Thymus (tissue), 11 donors: ENCODE measurements at regions not wholly inside any gene's neighbourhood (a gene's known extent, or its start where the extent isn't known, plus 50 kb on each side); places are given as distances from the start of the nearest gene placed in this dataset.

ENCODE experiments used
- DNase-seq, 9 donors: peaks; one replicate each; pipeline ENCODE4 v3.0.0-alpha.2; 2013; ENCODE audit warnings: low spot score in 9 of 9, low read depth in 6 of 9, missing footprints in 1 of 9
- H3K27ac ChIP-seq, 2 donors: one replicate each; pipeline ENCODE4 v1.5.1; 2013; ENCODE audit warnings: control low read depth in 1 of 2, low read depth in 1 of 2, low read length in 1 of 2, mild to moderate bottlenecking in 1 of 2, moderate library complexity in 1 of 2
- H3K27me3 ChIP-seq, 2 donors: one replicate each; pipeline ENCODE4 v1.5.1; 2013; ENCODE audit warnings: low read length in 1 of 2; ENCODE audit not compliant: control insufficient read depth in 2 of 2, insufficient read depth in 1 of 2
- H3K36me3 ChIP-seq, 2 donors: one replicate each; pipeline ENCODE4 v1.5.1; 2013; ENCODE audit warnings: low read length in 1 of 2, mild to moderate bottlenecking in 1 of 2, moderate library complexity in 1 of 2; ENCODE audit not compliant: control insufficient read depth in 2 of 2, insufficient read depth in 2 of 2
- H3K4me1 ChIP-seq, 2 donors: one replicate each; pipeline ENCODE4 v1.5.1; 2013; ENCODE audit warnings: low read length in 2 of 2; ENCODE audit not compliant: control insufficient read depth in 2 of 2, insufficient read depth in 2 of 2
- H3K4me3 ChIP-seq, 2 donors: one replicate each; pipeline ENCODE4 v1.5.1; 2013; ENCODE audit warnings: low read length in 2 of 2, control low read depth in 1 of 2, mild to moderate bottlenecking in 1 of 2
- H3K9me3 ChIP-seq, 2 donors: one replicate each; pipeline ENCODE4 v1.5.1; 2013; ENCODE audit warnings: low read length in 1 of 2, mild to moderate bottlenecking in 1 of 2; ENCODE audit not compliant: control insufficient read depth in 2 of 2, insufficient read depth in 1 of 2
- WGBS: extraction: QIAGEN DNeasy Blood & Tissue Kit; methylation state at CpG from one replicate; pipeline ENCODE4 v1.1.7; 2013; 5-methylcytosine and 5-hydroxymethylcytosine counted together
- donor health status: healthy.

DNA sequence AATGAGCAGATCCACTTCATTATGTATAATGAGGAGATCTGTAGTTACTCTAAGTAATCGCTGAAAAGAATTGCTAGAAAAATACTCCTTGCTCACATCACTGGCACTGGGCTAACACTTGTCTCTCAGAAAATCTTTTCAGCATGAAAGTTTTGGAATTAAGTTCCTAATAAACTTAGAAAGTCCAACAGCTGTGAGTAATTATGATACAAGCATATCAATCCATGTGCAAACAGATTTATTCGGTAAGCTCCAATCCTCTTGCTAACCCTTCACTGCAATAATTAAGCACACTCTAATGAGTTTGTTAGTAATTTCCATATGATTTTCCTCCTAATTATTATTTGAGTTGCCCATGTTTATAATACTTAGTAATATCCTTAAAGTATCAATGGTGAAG, 652.6 kb upstream of the WWC1 start:
- no peaks in the 10 kb centered on the region for H3K4me1 ChIP-seq
- no peaks in the 10 kb centered on the region for H3K36me3 ChIP-seq
- H3K27me3 ChIP-seq = no peaks in the 10 kb centered on the region
- 93% methylated on average over 2 of the region's 2 CpGs for WGBS
- no peak overlapping the region for H3K4me3 ChIP-seq
- no peak for DNase-seq
- no peak overlapping the region for H3K27ac ChIP-seq
- no peaks in the 10 kb centered on the region for H3K9me3 ChIP-seq

DNA sequence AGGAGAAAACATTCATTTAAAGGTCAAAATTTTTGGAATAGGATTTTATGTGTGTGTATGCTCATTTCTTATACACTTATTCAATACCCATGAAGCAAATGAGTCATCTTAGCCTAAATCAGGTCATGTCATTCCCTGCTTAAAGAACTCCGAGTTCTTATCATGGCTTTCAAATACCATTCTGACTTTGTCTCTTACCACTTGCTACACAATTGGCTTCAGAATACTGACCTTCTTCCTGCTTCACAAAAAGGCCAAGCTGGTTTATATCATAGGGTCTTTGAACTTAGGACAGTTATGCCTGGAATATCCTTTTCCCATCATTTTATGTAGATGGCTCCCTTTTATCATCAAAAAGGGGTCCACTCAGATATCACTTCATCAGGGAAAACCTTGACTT, 652.2 kb upstream of the WWC1 start:
- H3K27me3 ChIP-seq = no peaks in the 10 kb centered on the region
- H3K4me3 ChIP-seq = no peak overlapping the region
- no peaks in the 10 kb centered on the region for H3K9me3 ChIP-seq
- H3K4me1 ChIP-seq = no peaks in the 10 kb centered on the region
- WGBS = 51% methylated on average over 1 of the region's 1 CpG
- H3K27ac ChIP-seq = no peak overlapping the region
- no peak for DNase-seq
- H3K36me3 ChIP-seq = no peaks in the 10 kb centered on the region

DNA sequence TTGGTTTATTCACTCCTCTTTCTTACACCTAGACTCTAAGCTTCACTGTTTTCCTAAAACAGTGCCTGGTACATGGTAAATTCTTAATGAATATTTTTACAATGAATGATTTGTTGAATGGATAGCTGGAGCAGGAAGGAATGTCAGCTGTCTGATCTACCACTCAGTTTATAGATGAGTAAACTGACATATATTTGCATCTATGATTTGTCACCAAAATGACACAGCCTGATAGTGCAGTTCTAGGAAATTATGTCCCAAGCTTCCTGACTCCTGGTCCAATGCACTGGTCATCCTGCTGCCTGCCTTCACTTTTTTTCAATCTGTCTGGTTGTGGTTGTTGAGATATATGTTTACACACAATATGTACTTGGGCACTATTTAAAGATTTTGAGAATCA, 651.7 kb upstream of the WWC1 start:
- H3K4me1 ChIP-seq = no peaks in the 10 kb centered on the region
- H3K36me3 ChIP-seq = no peaks in the 10 kb centered on the region
- no peaks in the 10 kb centered on the region for H3K9me3 ChIP-seq
- no peak for DNase-seq
- H3K27ac ChIP-seq = no peak overlapping the region
- no peak overlapping the region for H3K4me3 ChIP-seq
- no peaks in the 10 kb centered on the region for H3K27me3 ChIP-seq

DNA sequence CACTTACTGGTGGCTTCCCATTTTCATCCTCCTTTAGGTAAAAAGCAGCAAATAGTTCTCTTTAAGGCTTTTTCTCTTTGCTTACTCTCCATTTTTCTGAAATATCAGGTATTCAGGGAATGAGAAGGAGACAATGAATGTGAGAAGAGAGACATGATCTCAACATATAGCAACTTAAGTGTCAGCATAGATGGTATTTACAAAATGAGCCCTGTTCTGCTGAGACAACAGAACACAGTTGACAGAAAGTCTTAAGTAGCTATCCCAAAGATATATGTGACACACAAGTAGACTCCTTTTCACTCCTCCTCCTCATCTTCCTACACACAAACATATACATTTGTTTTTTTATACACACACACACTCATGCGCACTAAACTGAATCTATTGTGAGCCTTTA, 649.3 kb upstream of the WWC1 start:
- Histone ChIP-seq H3K9me3 (no peaks in the 10 kb centered on the region), H3K36me3 (no peaks in the 10 kb centered on the region), H3K27me3 (no peaks in the 10 kb centered on the region), H3K27ac (no peak overlapping the region), H3K4me3 (no peak overlapping the region), H3K4me1 (no peaks in the 10 kb centered on the region)
- DNase-seq = no peak
- WGBS = 99% methylated on average over 1 of the region's 1 CpG

GRCh38 chr5:167642779-167643517, 648.5 kb upstream of the WWC1 start:
- Histone ChIP-seq H3K9me3 (no peaks in the 10 kb centered on the region), H3K4me1 (no peaks in the 10 kb centered on the region), H3K27me3 (no peaks in the 10 kb centered on the region), H3K4me3 (no peak overlapping the region), H3K27ac (no peak overlapping the region), H3K36me3 (no peaks in the 10 kb centered on the region)
- DNase-seq = no peak
- WGBS = 74% methylated on average over 9 of the region's 9 CpGs

GRCh38 chr5:167643631-167644280, 647.7 kb upstream of the WWC1 start:
- 85% methylated on average over 3 of the region's 3 CpGs for WGBS

GRCh38 chr5:167644619-167645018, 646.8 kb upstream of the WWC1 start:
- Histone ChIP-seq H3K36me3 (no peaks in the 10 kb centered on the region), H3K27me3 (no peaks in the 10 kb centered on the region), H3K4me3 (no peak overlapping the region), H3K9me3 (no peaks in the 10 kb centered on the region), H3K4me1 (no peaks in the 10 kb centered on the region), H3K27ac (no peak overlapping the region)
- DNase-seq = no peak
- 93% methylated on average over 2 of the region's 2 CpGs for WGBS

More at GRCh38 chr5:167643631-167644280, 647.7 kb upstream of the WWC1 start:
- H3K27ac ChIP-seq = no peak overlapping the region
- H3K4me3 ChIP-seq = no peak overlapping the region
- no peaks in the 10 kb centered on the region for H3K4me1 ChIP-seq
- no peaks in the 10 kb centered on the region for H3K27me3 ChIP-seq
- H3K36me3 ChIP-seq = no peaks in the 10 kb centered on the region
- no peaks in the 10 kb centered on the region for H3K9me3 ChIP-seq
- no peak for DNase-seq

- Histone ChIP-seq H3K4me3 (no peak overlapping the region), H3K9me3 (no peaks in the 10 kb centered on the region), H3K27me3 (no peaks in the 10 kb centered on the region), H3K36me3 (no peaks in the 10 kb centered on the region), H3K4me1 (no peaks in the 10 kb centered on the region), H3K27ac (no peak overlapping the region)
- WGBS = 93% methylated on average over 1 of the region's 1 CpG
- no peak for DNase-seq
Measured at GRCh38 chr5:167649471-167649870, 642.0 kb upstream of the WWC1 start.

DNA sequence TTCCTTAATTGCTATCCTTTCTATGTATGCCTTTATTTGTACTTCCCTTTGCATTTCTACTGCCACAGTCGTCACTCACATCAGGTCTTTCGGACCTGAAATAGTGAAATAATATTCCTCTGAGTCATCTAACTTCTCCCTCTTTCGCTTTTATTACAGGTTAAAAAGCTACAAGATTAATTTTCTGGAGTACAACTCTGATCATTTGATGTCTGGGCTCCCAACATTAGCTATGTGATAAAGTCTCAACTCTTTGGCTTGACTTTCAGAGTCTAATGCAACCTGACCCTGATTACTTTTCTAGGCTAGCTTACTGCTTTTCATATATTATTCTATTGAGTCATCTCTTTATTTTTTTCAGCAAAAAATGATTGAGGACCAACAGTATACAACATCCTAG, 638.8 kb upstream of the WWC1 start:
- Histone ChIP-seq H3K27me3 (no peaks in the 10 kb centered on the region), H3K36me3 (no peaks in the 10 kb centered on the region), H3K27ac (no peak overlapping the region), H3K4me1 (no peaks in the 10 kb centered on the region), H3K4me3 (no peak overlapping the region), H3K9me3 (no peaks in the 10 kb centered on the region)
- DNase-seq = no peak
- WGBS = 86% methylated on average over 3 of the region's 3 CpGs
